ENCODE measurements at regions not wholly inside any gene's neighbourhood (a gene's known extent, or its start where the extent isn't known, plus 50 kb on each side); places are given as distances from the start of the nearest gene placed in this dataset.

DNA sequence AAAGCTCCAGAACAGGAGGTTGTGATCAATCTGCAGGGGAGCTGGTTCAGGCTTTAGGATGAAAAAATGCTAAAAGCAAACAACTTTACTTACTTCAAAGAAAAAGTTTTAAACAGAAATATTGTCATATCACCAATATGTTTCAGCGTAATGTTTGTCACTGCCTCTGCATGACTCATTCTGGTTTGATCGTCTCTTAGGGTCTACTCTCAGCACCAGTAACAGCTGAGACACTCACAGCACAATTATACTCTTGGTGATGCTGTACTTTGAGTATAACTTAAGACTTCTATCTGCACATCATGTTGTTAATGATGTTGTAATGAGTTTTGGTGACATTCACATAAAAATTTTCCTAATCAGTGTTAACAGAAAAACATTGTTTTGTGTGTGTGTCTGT is 665.4 kb downstream of the EPM2A start:
- peaks cover 12% of the 10 kb centered on the region for H3K27me3 Mint-ChIP-seq
- Histone ChIP-seq H3K4me1 (ENCODE audit: control insufficient read depth in 2 of 2, insufficient read depth in 2 of 2, low read length in 2 of 2) (no peaks in the 10 kb centered on the region), H3K27me3 (replicated peaks in 1 of 4; ENCODE audit: control extremely low read depth in 1 of 4, control insufficient read depth in 3 of 4, insufficient read depth in 4 of 4, low read length in 3 of 4) (no peaks in the 10 kb centered on the region), H2AFZ (ENCODE audit: insufficient read depth, low read depth, low read length, poor library complexity, severe bottlenecking) (no peak overlapping the region), H3K4me2 (replicated peaks; ENCODE audit: low read depth, low read length, poor library complexity, severe bottlenecking) (no peak overlapping the region), H3K4me3 (ENCODE audit: control extremely low read depth in 1 of 5, extremely low read depth in 1 of 5, insufficient read depth in 1 of 5, low read depth in 2 of 5, low read length in 4 of 5) (no peak overlapping the region), H3K9me3 (ENCODE audit: control extremely low read depth in 1 of 3, control insufficient read depth in 2 of 3, insufficient read depth in 1 of 3, low read length in 2 of 3) (no peaks in the 10 kb centered on the region), H3K36me3 (replicated peaks in 1 of 2; ENCODE audit: control extremely low read depth in 1 of 2, control insufficient read depth in 1 of 2, extremely low read depth in 1 of 2, insufficient read depth in 2 of 2, low read length in 1 of 2) (no peaks in the 10 kb centered on the region), H3K27ac (ENCODE audit: low read length in 2 of 2) (no peak overlapping the region), H3K79me2 (ENCODE audit: control insufficient read depth, insufficient read depth, low read length) (no peaks in the 10 kb centered on the region), H3K9ac (ENCODE audit: low read length) (no peak overlapping the region), H4K20me1 (ENCODE audit: control insufficient read depth, insufficient read depth, low read length, poor library complexity, severe bottlenecking) (no peaks in the 10 kb centered on the region)
- intact Hi-C loops (cut with micrococcal nuclease): no loop called here
- TF ChIP-seq, protein P1, sequence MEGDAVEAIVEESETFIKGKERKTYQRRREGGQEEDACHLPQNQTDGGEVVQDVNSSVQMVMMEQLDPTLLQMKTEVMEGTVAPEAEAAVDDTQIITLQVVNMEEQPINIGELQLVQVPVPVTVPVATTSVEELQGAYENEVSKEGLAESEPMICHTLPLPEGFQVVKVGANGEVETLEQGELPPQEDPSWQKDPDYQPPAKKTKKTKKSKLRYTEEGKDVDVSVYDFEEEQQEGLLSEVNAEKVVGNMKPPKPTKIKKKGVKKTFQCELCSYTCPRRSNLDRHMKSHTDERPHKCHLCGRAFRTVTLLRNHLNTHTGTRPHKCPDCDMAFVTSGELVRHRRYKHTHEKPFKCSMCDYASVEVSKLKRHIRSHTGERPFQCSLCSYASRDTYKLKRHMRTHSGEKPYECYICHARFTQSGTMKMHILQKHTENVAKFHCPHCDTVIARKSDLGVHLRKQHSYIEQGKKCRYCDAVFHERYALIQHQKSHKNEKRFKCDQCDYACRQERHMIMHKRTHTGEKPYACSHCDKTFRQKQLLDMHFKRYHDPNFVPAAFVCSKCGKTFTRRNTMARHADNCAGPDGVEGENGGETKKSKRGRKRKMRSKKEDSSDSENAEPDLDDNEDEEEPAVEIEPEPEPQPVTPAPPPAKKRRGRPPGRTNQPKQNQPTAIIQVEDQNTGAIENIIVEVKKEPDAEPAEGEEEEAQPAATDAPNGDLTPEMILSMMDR (IDR thresholded peaks at IDR 0.05): no peak
- TF ChIP-seq EZH2 (IDR thresholded peaks at IDR 0.05; ENCODE audit: borderline replicate concordance, insufficient read depth, low read depth, low read length, poor library complexity, severe bottlenecking): no peak
- DNase-seq (no peak), ATAC-seq (ENCODE audit: low read depth) (no peak)
- ChIA-PET CTCF (no interaction called here), POLR2A (no interaction called here)
- H3K4me3 Mint-ChIP-seq: no peak overlapping the region
- no peaks in the 10 kb centered on the region for H3K4me1 Mint-ChIP-seq
- H3K9me3 Mint-ChIP-seq (ENCODE audit: insufficient read depth): no peaks in the 10 kb centered on the region
- no peak overlapping the region for H3K27ac Mint-ChIP-seq
- WGBS (ENCODE audit: insufficient coverage): no CpG with 5 or more reads among the region's 2 CpGs

DNA sequence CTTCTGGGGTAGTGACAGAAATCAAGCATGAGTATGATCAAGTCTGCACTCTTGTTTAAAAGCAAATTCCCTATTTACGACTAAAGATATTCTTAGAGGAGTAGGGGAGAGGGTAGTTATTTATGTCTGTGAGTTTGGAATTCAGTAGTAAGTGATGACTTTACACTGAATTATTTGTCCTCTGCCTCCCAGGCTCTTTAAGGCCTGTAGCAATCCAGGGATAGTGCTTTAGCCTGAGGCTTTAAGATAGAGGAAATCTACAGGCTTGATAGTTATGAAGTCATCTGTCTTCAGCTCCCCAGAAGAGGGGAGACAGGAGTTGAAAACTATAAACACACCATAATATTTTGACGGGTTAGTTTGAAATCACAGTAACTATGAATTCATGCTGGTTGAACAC is 664.5 kb downstream of the EPM2A start:
- WGBS (ENCODE audit: insufficient coverage): no CpG with 5 or more reads among the region's 2 CpGs
- no peaks in the 10 kb centered on the region for H3K9me3 Mint-ChIP-seq (ENCODE audit: insufficient read depth)
- H3K4me1 Mint-ChIP-seq: no peaks in the 10 kb centered on the region
- DNase-seq (no peak), ATAC-seq (ENCODE audit: low read depth) (no peak)
- H3K4me2 ChIP-seq (replicated peaks; ENCODE audit: low read depth, low read length, poor library complexity, severe bottlenecking): no peak overlapping the region
- no peak overlapping the region for H3K9ac ChIP-seq (ENCODE audit: low read length)
- POLR2A ChIA-PET: no interaction called here
- peaks cover 9% of the 10 kb centered on the region for H3K27me3 Mint-ChIP-seq
- CTCF ChIA-PET: no interaction called here
- H3K4me1 ChIP-seq (ENCODE audit: control insufficient read depth in 2 of 2, insufficient read depth in 2 of 2, low read length in 2 of 2): no peaks in the 10 kb centered on the region
- H4K20me1 ChIP-seq (ENCODE audit: control insufficient read depth, insufficient read depth, low read length, poor library complexity, severe bottlenecking): no peaks in the 10 kb centered on the region
- intact Hi-C loops (cut with micrococcal nuclease): no loop called here
- H3K36me3 ChIP-seq (replicated peaks in 1 of 2; ENCODE audit: control extremely low read depth in 1 of 2, control insufficient read depth in 1 of 2, extremely low read depth in 1 of 2, insufficient read depth in 2 of 2, low read length in 1 of 2): no peaks in the 10 kb centered on the region
- no peaks in the 10 kb centered on the region for H3K27me3 ChIP-seq (replicated peaks in 1 of 4; ENCODE audit: control extremely low read depth in 1 of 4, control insufficient read depth in 3 of 4, insufficient read depth in 4 of 4, low read length in 3 of 4)
- H3K27ac ChIP-seq (ENCODE audit: low read length in 2 of 2): no peak overlapping the region
- H3K9me3 ChIP-seq (ENCODE audit: control extremely low read depth in 1 of 3, control insufficient read depth in 2 of 3, insufficient read depth in 1 of 3, low read length in 2 of 3): no peaks in the 10 kb centered on the region
- no peak overlapping the region for H3K4me3 ChIP-seq (ENCODE audit: control extremely low read depth in 1 of 5, extremely low read depth in 1 of 5, insufficient read depth in 1 of 5, low read depth in 2 of 5, low read length in 4 of 5)
- H3K27ac Mint-ChIP-seq: no peak overlapping the region
- H2AFZ ChIP-seq (ENCODE audit: insufficient read depth, low read depth, low read length, poor library complexity, severe bottlenecking): no peak overlapping the region
- TF ChIP-seq EZH2 (IDR thresholded peaks at IDR 0.05; ENCODE audit: borderline replicate concordance, insufficient read depth, low read depth, low read length, poor library complexity, severe bottlenecking): no peak
- TF ChIP-seq, protein P1 (IDR thresholded peaks at IDR 0.05): no peak
- H3K79me2 ChIP-seq (ENCODE audit: control insufficient read depth, insufficient read depth, low read length): no peaks in the 10 kb centered on the region
- no peak overlapping the region for H3K4me3 Mint-ChIP-seq
